ENCODE measurements at regions not wholly inside any gene's neighbourhood (a gene's known extent, or its start where the extent isn't known, plus 50 kb on each side); places are given as distances from the start of the nearest gene placed in this dataset.

- H3K4me3 Mint-ChIP-seq: no peak overlapping the region
- H3K4me1 Mint-ChIP-seq: no peaks in the 10 kb centered on the region
- peaks cover 40% of the 10 kb centered on the region for H3K27me3 Mint-ChIP-seq
- H3K9me3 Mint-ChIP-seq: no peaks in the 10 kb centered on the region
- no peaks in the 10 kb centered on the region for H3K36me3 Mint-ChIP-seq
- no peak for ATAC-seq
- no peak overlapping the region for H3K27ac Mint-ChIP-seq
Measured at GRCh38 chr3:171949554-171949953, 89.8 kb upstream of the FNDC3B start.

- no peaks in the 10 kb centered on the region for H3K4me1 Mint-ChIP-seq
- no peak for ATAC-seq
Measured at GRCh38 chr3:171950373-171950772, 89.0 kb upstream of the FNDC3B start.

GRCh38 chr3:171951597-171951996, 87.8 kb upstream of the FNDC3B start:
- Mint-ChIP-seq H3K27ac (no peak overlapping the region), H3K27me3 (peaks cover 39% of the 10 kb centered on the region), H3K9me3 (no peaks in the 10 kb centered on the region), H3K4me3 (no peak overlapping the region), H3K36me3 (no peaks in the 10 kb centered on the region), H3K4me1 (no peaks in the 10 kb centered on the region)
- ATAC-seq: no peak

More at GRCh38 chr3:171950373-171950772, 89.0 kb upstream of the FNDC3B start:
- no peaks in the 10 kb centered on the region for H3K9me3 Mint-ChIP-seq
- peaks cover 40% of the 10 kb centered on the region for H3K27me3 Mint-ChIP-seq
- no peaks in the 10 kb centered on the region for H3K36me3 Mint-ChIP-seq
- H3K27ac Mint-ChIP-seq: no peak overlapping the region
- H3K4me3 Mint-ChIP-seq: no peak overlapping the region

- no peak overlapping the region for H3K4me3 Mint-ChIP-seq
- no peak overlapping the region for H3K27ac Mint-ChIP-seq
- no peak for ATAC-seq
- no peaks in the 10 kb centered on the region for H3K36me3 Mint-ChIP-seq
- H3K4me1 Mint-ChIP-seq: no peaks in the 10 kb centered on the region
- H3K27me3 Mint-ChIP-seq: peaks cover 31% of the 10 kb centered on the region
- no peaks in the 10 kb centered on the region for H3K9me3 Mint-ChIP-seq
Measured at GRCh38 chr3:171953301-171954022, 85.9 kb upstream of the FNDC3B start.

GRCh38 chr3:171954690-171955383, 84.5 kb upstream of the FNDC3B start:
- Mint-ChIP-seq H3K4me3 (no peak overlapping the region), H3K27me3 (peaks cover 36% of the 10 kb centered on the region)
- ATAC-seq: no peak

GRCh38 chr3:171955598-171955997, 83.8 kb upstream of the FNDC3B start:
- Mint-ChIP-seq H3K27me3 (peaks cover 44% of the 10 kb centered on the region), H3K9me3 (no peaks in the 10 kb centered on the region), H3K4me3 (no peak overlapping the region), H3K27ac (no peak overlapping the region), H3K36me3 (no peaks in the 10 kb centered on the region), H3K4me1 (no peaks in the 10 kb centered on the region)
- no peak for ATAC-seq

More at GRCh38 chr3:171954690-171955383, 84.5 kb upstream of the FNDC3B start:
- Mint-ChIP-seq H3K9me3 (no peaks in the 10 kb centered on the region), H3K4me1 (no peaks in the 10 kb centered on the region), H3K36me3 (no peaks in the 10 kb centered on the region), H3K27ac (no peak overlapping the region)

GRCh38 chr3:171956181-171956683, 83.1 kb upstream of the FNDC3B start:
- H3K27ac Mint-ChIP-seq: no peak overlapping the region
- no peak overlapping the region for H3K4me3 Mint-ChIP-seq
- peaks cover 48% of the 10 kb centered on the region for H3K27me3 Mint-ChIP-seq

GRCh38 chr3:171956705-171957104, 82.7 kb upstream of the FNDC3B start:
- Mint-ChIP-seq H3K4me3 (no peak overlapping the region), H3K4me1 (no peaks in the 10 kb centered on the region), H3K27ac (no peak overlapping the region), H3K9me3 (no peaks in the 10 kb centered on the region), H3K36me3 (no peaks in the 10 kb centered on the region), H3K27me3 (peaks cover 43% of the 10 kb centered on the region)
- ATAC-seq: no peak

More at GRCh38 chr3:171956181-171956683, 83.1 kb upstream of the FNDC3B start:
- no peaks in the 10 kb centered on the region for H3K4me1 Mint-ChIP-seq
- ATAC-seq: no peak
- H3K36me3 Mint-ChIP-seq: no peaks in the 10 kb centered on the region
- H3K9me3 Mint-ChIP-seq: no peaks in the 10 kb centered on the region

GRCh38 chr3:171959532-171960089, 79.8 kb upstream of the FNDC3B start:
- Mint-ChIP-seq H3K27me3 (peaks cover 37% of the 10 kb centered on the region), H3K4me1 (no peaks in the 10 kb centered on the region), H3K9me3 (no peaks in the 10 kb centered on the region), H3K4me3 (no peak overlapping the region), H3K36me3 (no peaks in the 10 kb centered on the region), H3K27ac (no peak overlapping the region)
- no peak for ATAC-seq

- Mint-ChIP-seq H3K36me3 (no peaks in the 10 kb centered on the region), H3K27me3 (peaks cover 37% of the 10 kb centered on the region), H3K4me1 (no peaks in the 10 kb centered on the region), H3K4me3 (no peak overlapping the region), H3K9me3 (no peaks in the 10 kb centered on the region), H3K27ac (no peak overlapping the region)
- ATAC-seq: no peak
Measured at GRCh38 chr3:171960159-171960558, 79.2 kb upstream of the FNDC3B start.

- H3K9me3 Mint-ChIP-seq: no peaks in the 10 kb centered on the region
- no peak overlapping the region for H3K4me3 Mint-ChIP-seq
- ATAC-seq: no peak
- no peaks in the 10 kb centered on the region for H3K36me3 Mint-ChIP-seq
- no peak overlapping the region for H3K27ac Mint-ChIP-seq
- no peaks in the 10 kb centered on the region for H3K4me1 Mint-ChIP-seq
- H3K27me3 Mint-ChIP-seq: peaks cover 35% of the 10 kb centered on the region
Measured at GRCh38 chr3:171962137-171962720, 77.1 kb upstream of the FNDC3B start.

- H3K4me1 Mint-ChIP-seq: no peaks in the 10 kb centered on the region
- H3K9me3 Mint-ChIP-seq: no peaks in the 10 kb centered on the region
- H3K4me3 Mint-ChIP-seq: no peak overlapping the region
- H3K27me3 Mint-ChIP-seq: peaks cover 28% of the 10 kb centered on the region
- no peak overlapping the region for H3K27ac Mint-ChIP-seq
- no peaks in the 10 kb centered on the region for H3K36me3 Mint-ChIP-seq
- ATAC-seq: no peak
Measured at GRCh38 chr3:171963546-171963945, 75.8 kb upstream of the FNDC3B start.

- no peak overlapping the region for H3K27ac Mint-ChIP-seq
- no peak overlapping the region for H3K4me3 Mint-ChIP-seq
- no peak for ATAC-seq
- peaks cover 30% of the 10 kb centered on the region for H3K27me3 Mint-ChIP-seq
- H3K4me1 Mint-ChIP-seq: no peaks in the 10 kb centered on the region
- no peaks in the 10 kb centered on the region for H3K9me3 Mint-ChIP-seq
- no peaks in the 10 kb centered on the region for H3K36me3 Mint-ChIP-seq
Measured at GRCh38 chr3:171965067-171965712, 74.2 kb upstream of the FNDC3B start.

- Mint-ChIP-seq H3K4me3 (no peak overlapping the region), H3K27ac (no peak overlapping the region)
Measured at GRCh38 chr3:171966533-171967136, 72.7 kb upstream of the FNDC3B start.

More at GRCh38 chr3:171966533-171967136, 72.7 kb upstream of the FNDC3B start:
- Mint-ChIP-seq H3K36me3 (no peaks in the 10 kb centered on the region), H3K9me3 (no peaks in the 10 kb centered on the region), H3K27me3 (peaks cover 20% of the 10 kb centered on the region), H3K4me1 (no peaks in the 10 kb centered on the region)
- ATAC-seq: no peak

All from stimulated activated memory B cell treated with anti-CD40 and anti-IgM and Interleukin-4, amounts not matched to agents 10 μg/mL and 1 μg/mL and 100 μg/mL, for 72 hours (primary cell).